T47D (cell line): ENCODE measurements at regions not wholly inside any gene's neighbourhood (a gene's known extent, or its start where the extent isn't known, plus 50 kb on each side); places are given as distances from the start of the nearest gene placed in this dataset.

Experiments
- DNase-seq, 2 experiments: peaks; one replicate each; pipeline versions ENCODE4 v3.0.0 to v3.0.0-alpha.2; 2011 to 2012; ENCODE audit warnings: low read depth in 1 of 2, low spot score in 1 of 2
- JUND ChIP-seq: IDR thresholded peaks from 2 replicates; pipeline ENCODE4 v1.6.1; 2012; ENCODE audit warnings: low read depth
- in situ Hi-C: cut with HindIII; loops from 2 replicates; pipeline ENCODE4 v1.10.0; 2016; ENCODE audit warnings: low sequenced_read_pairs, low pct_unique_long_range_greater_than_20kb

- DNase-seq, result no peak
- TF ChIP-seq JUND, result no peak
- in situ Hi-C loops, result no loop called here
These were observed 122.6 kb downstream of the AXIN2 start for GRCh38 chr17:65438708-65439294.

- DNase-seq, result no peak
- in situ Hi-C loops, result no loop called here
- TF ChIP-seq JUND, result no peak
These were observed 123.3 kb downstream of the AXIN2 start for GRCh38 chr17:65438173-65438572.

DNA sequence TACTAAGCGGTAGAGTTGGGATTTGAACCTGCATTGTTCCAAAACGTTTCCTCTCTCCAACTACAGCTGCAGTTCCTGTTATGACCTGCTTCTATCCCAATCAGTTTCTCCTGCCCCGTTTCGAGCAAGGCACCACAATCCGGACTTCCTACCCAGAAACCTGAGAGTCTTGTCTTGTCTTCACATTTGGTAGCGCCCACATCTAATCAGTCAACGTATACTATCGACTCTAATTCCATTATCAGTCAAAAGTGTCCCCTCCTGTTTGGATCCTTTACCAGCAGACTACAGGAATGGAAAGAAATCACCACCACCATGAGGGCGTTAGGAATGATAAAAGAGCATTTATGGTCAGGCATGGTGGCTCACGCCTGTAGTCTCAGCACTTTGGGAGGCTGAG, 124.6 kb downstream of the AXIN2 start:
- no peak for TF ChIP-seq JUND
- DNase-seq, result no peak
- in situ Hi-C loops, result no loop called here

DNA sequence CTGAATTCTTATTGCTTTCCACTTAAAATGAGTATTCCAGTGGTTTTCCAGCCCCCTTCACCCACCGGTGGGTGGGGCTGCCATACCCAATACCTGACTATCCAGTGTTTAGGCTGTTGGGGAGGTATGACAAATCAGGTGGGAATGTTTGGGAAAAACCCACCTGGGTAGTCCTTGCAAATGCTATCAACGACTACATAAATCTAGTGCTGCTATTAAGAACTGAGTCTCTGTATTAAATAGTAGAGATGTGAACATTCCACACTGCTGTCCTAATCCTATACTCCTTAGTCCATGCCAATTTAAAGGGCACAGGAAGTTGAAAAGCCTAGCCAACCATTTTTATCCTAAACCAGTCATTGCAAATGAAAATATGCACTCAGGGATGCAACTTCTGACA, 126.6 kb downstream of the AXIN2 start:
- TF ChIP-seq JUND, result no peak
- no peak for DNase-seq
- in situ Hi-C loops, result no loop called here

DNA sequence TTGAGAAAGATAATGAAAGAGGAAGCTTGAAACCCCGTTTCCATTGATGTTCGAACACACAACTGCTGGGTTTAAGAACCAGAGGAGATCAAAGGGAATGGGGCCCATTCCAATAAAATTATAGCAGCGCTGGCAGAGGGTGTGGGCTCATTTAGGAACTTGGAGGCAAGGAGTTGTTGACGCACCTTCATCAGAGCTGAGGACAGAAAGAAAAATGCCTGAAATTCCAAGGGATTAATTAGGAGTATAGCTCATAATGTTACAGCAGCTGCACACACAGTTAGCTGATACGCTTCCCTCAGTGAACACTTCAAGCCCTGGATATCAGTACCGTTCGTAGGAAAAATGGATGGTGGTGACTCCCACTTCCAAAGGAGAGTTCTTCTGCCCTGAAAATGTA, 127.2 kb downstream of the AXIN2 start:
- DNase-seq, result no peak
- in situ Hi-C loops, result no loop called here
- no peak for TF ChIP-seq JUND

DNA sequence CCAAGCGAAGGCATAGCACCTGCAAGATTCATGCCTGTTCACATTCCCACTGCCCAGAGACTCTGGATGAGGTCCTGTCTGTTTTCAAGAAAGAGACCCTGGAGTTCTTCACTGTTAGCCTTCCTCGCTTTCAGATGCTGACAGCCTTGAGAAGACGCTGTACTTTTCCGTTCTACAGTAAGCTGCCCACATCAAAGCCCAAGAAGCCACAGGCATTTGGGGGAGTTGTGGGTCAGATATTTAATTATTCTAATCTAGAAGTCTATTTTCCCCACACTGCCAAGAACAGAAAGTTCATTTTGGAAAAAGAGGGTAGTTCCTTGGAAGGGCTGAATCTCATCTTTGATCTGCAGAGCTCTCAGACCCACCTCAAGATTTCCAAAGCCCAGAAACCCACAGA, 127.9 kb downstream of the AXIN2 start:
- DNase-seq, result no peak
- TF ChIP-seq JUND, result no peak
- in situ Hi-C loops, result no loop called here

GRCh38 chr17:65433157-65433556, 128.3 kb downstream of the AXIN2 start:
- in situ Hi-C loops, result no loop called here
- no peak for DNase-seq
- no peak for TF ChIP-seq JUND

DNA sequence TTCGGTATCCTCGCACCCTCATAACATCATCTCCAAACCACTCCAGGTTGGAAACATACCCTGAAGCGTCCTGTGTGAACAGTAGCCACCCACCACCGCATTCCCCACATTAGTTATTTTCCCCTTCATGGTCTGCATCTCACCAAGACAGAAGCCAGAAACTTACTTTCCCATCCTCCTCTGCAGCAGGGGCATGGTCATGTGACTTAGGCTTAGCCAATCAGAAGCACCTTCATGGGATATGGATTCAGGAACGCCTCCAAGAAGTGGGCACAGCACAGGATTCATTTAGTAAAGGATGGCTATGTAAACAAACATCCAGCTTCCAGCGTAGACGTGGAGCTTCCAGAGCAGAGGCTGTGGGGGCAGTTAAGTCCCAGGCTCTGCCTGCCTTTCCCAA, 130.3 kb downstream of the AXIN2 start:
- no peak for DNase-seq
- no peak for TF ChIP-seq JUND
- in situ Hi-C loops, result no loop called here

GRCh38 chr17:65430209-65430833, 131.1 kb downstream of the AXIN2 start:
- in situ Hi-C loops, result no loop called here
- DNase-seq, result no peak
- no peak for TF ChIP-seq JUND

DNA sequence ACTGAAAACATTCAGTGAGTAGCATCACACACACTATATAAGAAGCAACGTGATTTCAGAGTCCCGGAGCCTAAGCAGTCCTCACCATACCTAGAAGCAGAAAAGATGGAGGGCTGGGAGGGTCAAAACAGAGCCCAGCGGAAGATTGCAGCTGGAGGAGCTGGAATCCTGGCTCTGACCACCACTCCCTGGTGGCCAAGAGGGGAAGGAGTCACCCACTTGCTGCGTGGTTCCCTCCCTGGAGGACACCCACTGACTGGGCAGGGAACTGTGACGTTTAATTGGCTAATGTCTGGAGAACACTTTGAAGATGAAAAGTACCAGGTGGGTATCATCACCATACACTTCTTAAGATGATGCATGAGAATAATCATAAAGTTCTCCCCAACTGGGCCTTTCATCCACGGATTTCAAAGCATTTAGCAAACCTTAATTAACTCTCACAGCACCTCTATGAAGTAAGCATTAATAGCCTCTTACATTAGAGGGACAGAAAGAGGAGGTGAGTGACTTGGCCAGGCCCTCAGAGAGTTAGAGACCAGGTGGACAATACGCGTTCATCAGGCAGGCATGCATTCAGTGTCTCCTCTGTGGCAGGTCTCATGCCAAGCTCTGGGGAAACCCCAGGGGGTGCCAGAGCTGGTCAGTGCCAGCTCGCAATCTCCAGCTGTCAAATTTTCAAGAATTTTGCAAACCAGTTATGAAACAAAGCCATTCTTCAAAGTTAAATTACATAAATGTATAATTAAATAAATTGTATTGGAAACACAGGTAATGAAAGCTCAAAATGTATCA, 137.9 kb downstream of the AXIN2 start:
- in situ Hi-C loops, result no loop called here
- DNase-seq, result no peak
- no peak for TF ChIP-seq JUND

DNA sequence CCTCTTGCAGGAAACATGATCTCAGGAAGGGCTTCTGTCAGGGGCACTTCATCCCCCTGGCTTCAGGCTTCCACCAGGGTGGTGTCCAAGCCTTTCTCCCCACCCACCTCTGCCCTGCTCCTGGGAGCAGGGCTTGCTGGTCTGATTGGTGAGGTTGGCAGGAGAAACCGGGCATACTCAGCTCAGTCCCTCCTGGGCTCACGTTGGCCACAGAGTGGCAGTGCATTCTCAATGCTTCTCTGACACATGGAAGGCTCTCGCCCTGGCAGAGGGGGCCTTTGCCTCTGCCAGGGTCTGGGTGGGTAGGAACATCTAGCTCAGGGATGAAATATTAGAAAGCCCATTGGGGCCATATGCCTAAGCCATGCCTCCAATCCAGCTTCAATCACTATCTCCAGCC, 142.8 kb downstream of the AXIN2 start:
- no peak for TF ChIP-seq JUND
- in situ Hi-C loops, result no loop called here

GRCh38 chr17:65417406-65418221, 143.8 kb downstream of the AXIN2 start:
- no peak for DNase-seq
- TF ChIP-seq JUND, result no peak
- in situ Hi-C loops, result no loop called here

More for the DNA sequence above, 142.8 kb downstream of the AXIN2 start:
- peak; percentile 30 to 51 for DNase-seq
